K562 (cell line): ENCODE measurements at regions not wholly inside any gene's neighbourhood (a gene's known extent, or its start where the extent isn't known, plus 50 kb on each side); places are given as distances from the start of the nearest gene placed in this dataset.

Experiments used
- ATAC-seq: fragments of 200-7000 bp; cut with Tn5 transposase; 3 replicates; pipeline ENCODE4 v1.9.1; 2020; ENCODE audit warnings: moderate library complexity
- BruUV-seq: library from RNA; stranded (reverse); fragments of 400-500 nt; replicated peaks from 2 replicates; lab custom pipeline; 2021; lab: Mats Ljungman, UMichigan
- CTCF ChIA-PET: fragments of 300-600 bp; formaldehyde crosslinking; extraction: SDS; loops from one replicate; lab custom pipeline; 2021; ENCODE audit warnings: low intra/inter-chr PET ratio; lab: Yijun Ruan, JAX
- POLR2A ChIA-PET: fragments of 300-600, 350-650 bp; sonication (Branson Sonifier 250); formaldehyde crosslinking; extraction: SDS; loops from one replicate; lab custom pipeline; 2021; ENCODE audit warnings: antibody characterized with exemption, inconsistent platforms; lab: Yijun Ruan, JAX
- DNase-seq, 4 experiments: peaks; one replicate each; pipeline versions ENCODE4 v3.0.0 to v3.0.0-alpha.2; 2011 to 2018; ENCODE audit warnings: low spot score in 3 of 4, mixed read lengths in 3 of 4; ENCODE audit errors: extremely low read depth in 1 of 4
- FAIRE-seq: peaks from 2 replicates; lab custom pipeline; 2011; peaks lifted over from hg19 to GRCh38; lab: Jason Lieb, UNC
- H2AFZ ChIP-seq: 2 replicates; pipeline ENCODE4 v1.6.0; 2011; ENCODE audit warnings: low read depth, low read length, control low read depth, inconsistent platforms
- H3K27ac ChIP-seq: fragments of 200-600 bp; 3 replicates; pipeline ENCODE4 v1.8.0; 2011; ENCODE audit warnings: low read depth, mild to moderate bottlenecking, control low read depth, inconsistent platforms, low read length, moderate library complexity, mixed read lengths; ENCODE audit errors: extremely low read depth
- H3K27me3 ChIP-seq, 2 experiments: fragments of 300-600 bp in 1 of 2; 2 replicates in 1 of 2; 3 replicates in 1 of 2; pipeline versions ENCODE4 v1.6.0 to v1.8.0; 2011; ENCODE audit warnings: inconsistent platforms in 2 of 2, low read length in 2 of 2, mild to moderate bottlenecking in 1 of 2, mixed read lengths in 1 of 2, moderate library complexity in 1 of 2; ENCODE audit not compliant: control insufficient read depth in 2 of 2, insufficient read depth in 2 of 2
- H3K36me3 ChIP-seq: fragments of 300-600 bp; 3 replicates; pipeline ENCODE4 v1.8.0; 2011; ENCODE audit warnings: mild to moderate bottlenecking, low read length, inconsistent platforms; ENCODE audit not compliant: control insufficient read depth, insufficient read depth
- H3K4me1 ChIP-seq, 2 experiments: fragments of 200-600 bp in 1 of 2; replicated peaks in 1 of 2; 2 replicates in 1 of 2; 3 replicates in 1 of 2; pipeline versions ENCODE4 v1.5.1 to v1.8.0; 2011; ENCODE audit warnings: inconsistent platforms in 2 of 2, low read length in 2 of 2, mild to moderate bottlenecking in 1 of 2, mixed read lengths in 1 of 2, moderate library complexity in 1 of 2; ENCODE audit not compliant: control insufficient read depth in 2 of 2, insufficient read depth in 2 of 2
- H3K4me2 ChIP-seq: 2 replicates; pipeline ENCODE4 v1.6.1; 2011; ENCODE audit warnings: low read length, control low read depth, inconsistent platforms, mixed read lengths; ENCODE audit not compliant: insufficient read depth
- H3K4me3 ChIP-seq: fragments of 200-600 bp; sonication (generic), shearing (Covaris generic); 2 replicates; pipeline ENCODE4 v1.5.1; 2016; ENCODE audit warnings: control low read depth, inconsistent platforms
- H3K79me2 ChIP-seq: fragments of 200-600 bp; 3 replicates; pipeline ENCODE4 v1.8.0; 2011; ENCODE audit warnings: low read length, inconsistent platforms; ENCODE audit not compliant: control insufficient read depth, insufficient read depth
- H3K9ac ChIP-seq, 2 experiments: 2 replicates each; pipeline versions ENCODE4 v1.6.0 to v1.6.1; 2011; ENCODE audit warnings: low read depth in 2 of 2, low read length in 2 of 2, control low read depth in 1 of 2, inconsistent platforms in 1 of 2, mild to moderate bottlenecking in 1 of 2, mixed read lengths in 1 of 2; ENCODE audit not compliant: insufficient read depth in 1 of 2
- H3K9me1 ChIP-seq: one replicate; pipeline ENCODE4 v1.6.0; 2011; ENCODE audit warnings: inconsistent platforms, mild to moderate bottlenecking, low read length, moderate library complexity; ENCODE audit not compliant: control insufficient read depth, insufficient read depth
- H3K9me3 ChIP-seq: replicated peaks from 2 replicates; pipeline ENCODE4 v1.5.1; 2011; ENCODE audit warnings: low read depth, low read length, inconsistent platforms; ENCODE audit not compliant: control insufficient read depth, insufficient read depth
- H4K20me1 ChIP-seq: replicated peaks from 2 replicates; pipeline ENCODE4 v1.6.1; 2011; ENCODE audit warnings: low read length, inconsistent platforms, mixed read lengths; ENCODE audit not compliant: control insufficient read depth, insufficient read depth
- BMI1 ChIP-seq: fragments of 150-350 bp; IDR thresholded peaks from 2 replicates; pipeline ENCODE4 v1.6.1; 2014; ENCODE audit warnings: low read length
- DMBX1 ChIP-seq: fragments of 250-450 bp; sonication (Bioruptor Pico); IDR thresholded peaks from 2 replicates; pipeline ENCODE4 v1.8.0; 2022; ENCODE audit warnings: inconsistent platforms, mild to moderate bottlenecking, moderate library complexity, borderline replicate concordance
- ETV5 ChIP-seq: sonication (generic); formaldehyde crosslinking; IDR thresholded peaks from 2 replicates; pipeline ENCODE4 v1.4.0; 2020; ENCODE audit warnings: low read depth, mild to moderate bottlenecking, missing genetic modification reagents
- HDAC1 ChIP-seq, 2 experiments: fragments of 450-650 bp; IDR thresholded peaks; 2 replicates each; pipeline ENCODE4 v1.6.1; 2016 to 2017; ENCODE audit warnings: inconsistent platforms in 1 of 2, mild to moderate bottlenecking in 1 of 2, moderate library complexity in 1 of 2
- HNRNPH1 ChIP-seq: fragments of 200-400 bp; formaldehyde crosslinking; optimal IDR thresholded peaks from 2 replicates; pipeline ENCODE3; 2017; ENCODE audit warnings: low read depth, mild to moderate bottlenecking, low read length, moderate library complexity
- KAT7 ChIP-seq: sonication (generic); formaldehyde crosslinking; IDR thresholded peaks from 2 replicates; pipeline ENCODE4 v1.8.0; 2022; ENCODE audit warnings: missing genetic modification reagents, mild to moderate bottlenecking, borderline replicate concordance
- LARP7 ChIP-seq: fragments of 450-650 bp; IDR thresholded peaks from 2 replicates; pipeline ENCODE4 v1.6.1; 2016
- MBD2 ChIP-seq: sonication (generic); IDR thresholded peaks from 2 replicates; pipeline ENCODE4 v1.6.1; 2016; ENCODE audit warnings: low read depth, borderline replicate concordance
- NCOR1 ChIP-seq: fragments of 450-650 bp; IDR thresholded peaks from 2 replicates; pipeline ENCODE4 v1.6.1; 2016; ENCODE audit warnings: mild to moderate bottlenecking, moderate library complexity
- POLR3G ChIP-seq: IDR thresholded peaks from 2 replicates; pipeline ENCODE4 v1.6.1; 2011; ENCODE audit not compliant: insufficient read length, insufficient replicate concordance; ENCODE audit errors: extremely low read depth
- SETDB1 ChIP-seq: IDR thresholded peaks from one replicate; pipeline ENCODE4 v1.6.1; 2012; ENCODE audit warnings: low read length, control low read depth, inconsistent platforms
- ZNF146 ChIP-seq: IDR thresholded peaks from one replicate; pipeline ENCODE4 v1.6.1; 2018; ENCODE audit warnings: missing compliant biosample characterization; ENCODE audit not compliant: unreplicated experiment
- ZNF184 ChIP-seq: sonication (generic); formaldehyde crosslinking; IDR thresholded peaks from 2 replicates; pipeline ENCODE4 v1.5.0; 2020; ENCODE audit warnings: missing genetic modification reagents
- WGBS: fragments of 100-300 bp; shearing (Covaris generic); methylation state at CpG from one replicate; pipeline ENCODE4 v1.1.6; 2016; ENCODE audit warnings: low coverage, mixed read lengths; ENCODE audit not compliant: insufficient coverage; ENCODE audit errors: missing lambda C conversion rate; 5-methylcytosine and 5-hydroxymethylcytosine counted together
- in situ Hi-C: fragments of 300-500 bp; cut with MboI; formaldehyde crosslinking; loops from 4 replicates; pipeline ENCODE4 v1.15.0; 2018; ENCODE audit warnings: inconsistent platforms, mixed read lengths
- intact Hi-C: fragments of 100-400 bp; cut with micrococcal nuclease; formaldehyde crosslinking; loops from 2 replicates; pipeline ENCODE4 v1.14.2; 2022
- TF ChIP-seq, protein P1 (sequence below): sonication (generic); formaldehyde crosslinking; IDR thresholded peaks from 2 replicates; pipeline ENCODE4 v1.8.1; 2023; ENCODE audit warnings: mild to moderate bottlenecking, missing genetic modification reagents
- TF ChIP-seq, protein P2 (sequence below), 2 experiments: fragments of 200-800 bp in 1 of 2; sonication (Bioruptor generic) in 1 of 2; sonication (generic) in 1 of 2; formaldehyde crosslinking in 1 of 2; IDR thresholded peaks in 1 of 2; conservative IDR thresholded peaks in 1 of 2; 2 replicates each; pipeline versions ENCODE4 v1.5.0 to v1.6.1; 2016 to 2020; ENCODE audit warnings: missing compliant biosample characterization in 1 of 2, missing genetic modification characterization in 1 of 2, missing genetic modification reagents in 1 of 2
- TF ChIP-seq, protein P3 (sequence below): sonication (generic); formaldehyde crosslinking; IDR thresholded peaks from 2 replicates; pipeline ENCODE4 v1.9.0; 2022; ENCODE audit warnings: mild to moderate bottlenecking, missing genetic modification reagents
- TF ChIP-seq, protein P4 (sequence below): fragments of 450-650 bp; IDR thresholded peaks from 2 replicates; pipeline ENCODE4 v1.6.1; 2018; ENCODE audit not compliant: partially characterized antibody

DNA sequence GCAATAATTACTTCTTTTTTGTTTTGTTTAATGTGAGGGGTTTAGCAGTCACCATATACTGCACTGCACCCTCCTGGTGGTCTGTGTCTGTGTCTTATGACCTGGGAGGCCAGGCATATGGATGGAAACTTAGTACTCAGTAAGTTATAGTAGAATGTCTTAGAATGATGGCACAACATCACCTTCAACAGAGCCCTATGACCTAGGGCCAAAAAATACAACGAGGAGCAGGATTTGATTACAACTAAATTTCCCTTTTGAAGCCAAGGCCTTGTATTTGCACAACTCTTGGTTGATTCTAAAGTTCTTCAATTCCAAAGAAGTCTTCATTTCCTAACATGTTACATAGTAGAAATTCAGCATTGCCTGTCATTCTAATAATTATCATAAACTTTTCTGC lies 422.1 kb upstream of the PIK3R1 start (continued):
- TF ChIP-seq SETDB1 (no peak), HNRNPH1 (no peak)
- TF ChIP-seq, protein P1, sequence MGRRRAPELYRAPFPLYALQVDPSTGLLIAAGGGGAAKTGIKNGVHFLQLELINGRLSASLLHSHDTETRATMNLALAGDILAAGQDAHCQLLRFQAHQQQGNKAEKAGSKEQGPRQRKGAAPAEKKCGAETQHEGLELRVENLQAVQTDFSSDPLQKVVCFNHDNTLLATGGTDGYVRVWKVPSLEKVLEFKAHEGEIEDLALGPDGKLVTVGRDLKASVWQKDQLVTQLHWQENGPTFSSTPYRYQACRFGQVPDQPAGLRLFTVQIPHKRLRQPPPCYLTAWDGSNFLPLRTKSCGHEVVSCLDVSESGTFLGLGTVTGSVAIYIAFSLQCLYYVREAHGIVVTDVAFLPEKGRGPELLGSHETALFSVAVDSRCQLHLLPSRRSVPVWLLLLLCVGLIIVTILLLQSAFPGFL (CRISPR knock-in tag) = no peak
- TF ChIP-seq, protein P2, sequence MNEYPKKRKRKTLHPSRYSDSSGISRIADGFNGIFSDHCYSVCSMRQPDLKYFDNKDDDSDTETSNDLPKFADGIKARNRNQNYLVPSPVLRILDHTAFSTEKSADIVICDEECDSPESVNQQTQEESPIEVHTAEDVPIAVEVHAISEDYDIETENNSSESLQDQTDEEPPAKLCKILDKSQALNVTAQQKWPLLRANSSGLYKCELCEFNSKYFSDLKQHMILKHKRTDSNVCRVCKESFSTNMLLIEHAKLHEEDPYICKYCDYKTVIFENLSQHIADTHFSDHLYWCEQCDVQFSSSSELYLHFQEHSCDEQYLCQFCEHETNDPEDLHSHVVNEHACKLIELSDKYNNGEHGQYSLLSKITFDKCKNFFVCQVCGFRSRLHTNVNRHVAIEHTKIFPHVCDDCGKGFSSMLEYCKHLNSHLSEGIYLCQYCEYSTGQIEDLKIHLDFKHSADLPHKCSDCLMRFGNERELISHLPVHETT (CRISPR knock-in tag; conservative IDR thresholded peaks at IDR 0.05 in 1 of 2, IDR thresholded peaks at IDR 0.05 in 1 of 2) = no peak

DNA sequence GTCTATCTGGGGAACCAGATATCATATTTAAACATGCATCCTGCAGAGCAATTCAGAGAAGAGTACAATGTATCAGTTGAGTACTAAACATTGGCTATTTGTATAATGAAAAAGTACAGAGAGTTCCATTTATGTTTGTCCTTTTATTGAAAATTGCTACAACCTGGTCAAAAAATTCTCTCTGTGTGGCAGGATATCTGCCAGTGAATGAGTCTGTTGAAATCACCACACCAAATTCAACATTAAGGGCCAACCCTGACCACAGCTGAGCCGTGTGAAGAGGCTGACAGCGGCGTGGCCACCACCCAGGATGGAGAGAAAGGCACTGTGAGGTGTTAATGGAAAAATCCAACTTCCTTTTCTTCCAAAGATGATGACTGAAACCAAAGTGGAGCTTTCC lies 422.7 kb upstream of the PIK3R1 start:
- H3K36me3 ChIP-seq = no peaks in the 10 kb centered on the region
- WGBS = 11% methylated on average over 3 of the region's 3 CpGs
- ChIA-PET CTCF (no interaction called here), POLR2A (no interaction called here)
- H3K27me3 ChIP-seq = no peaks in the 10 kb centered on the region
- H3K9ac ChIP-seq = no peak overlapping the region
- no peak overlapping the region for H2AFZ ChIP-seq
- intact Hi-C loops = no loop called here
- in situ Hi-C loops = no loop called here
- no peak overlapping the region for H3K4me3 ChIP-seq
- H4K20me1 ChIP-seq = no peaks in the 10 kb centered on the region
- ATAC-seq (no peak), FAIRE-seq (no peak), DNase-seq (no peak)
- BruUV-seq = no TSS peak
- no peaks in the 10 kb centered on the region for H3K9me1 ChIP-seq
- H3K4me2 ChIP-seq = no peak overlapping the region
- no peak overlapping the region for H3K27ac ChIP-seq
- no peaks in the 10 kb centered on the region for H3K79me2 ChIP-seq
- H3K9me3 ChIP-seq = no peaks in the 10 kb centered on the region
- no peaks in the 10 kb centered on the region for H3K4me1 ChIP-seq
- no peak for TF ChIP-seq HDAC1 (IDR thresholded peaks at IDR 0.05)
- no peak for TF ChIP-seq ZNF184 (CRISPR knock-in tag)
- TF ChIP-seq, protein P3, sequence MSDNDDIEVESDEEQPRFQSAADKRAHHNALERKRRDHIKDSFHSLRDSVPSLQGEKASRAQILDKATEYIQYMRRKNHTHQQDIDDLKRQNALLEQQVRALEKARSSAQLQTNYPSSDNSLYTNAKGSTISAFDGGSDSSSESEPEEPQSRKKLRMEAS (CRISPR knock-in tag) = no peak
- TF ChIP-seq NCOR1 = no peak
- no peak for TF ChIP-seq DMBX1 (CRISPR knock-in tag)
- TF ChIP-seq ETV5 (CRISPR knock-in tag) = no peak
- no peak for TF ChIP-seq POLR3G
- TF ChIP-seq ZNF146 (CRISPR knock-in tag) = no peak
- TF ChIP-seq KAT7 (CRISPR knock-in tag) = no peak
- no peak for TF ChIP-seq BMI1
- no peak for TF ChIP-seq LARP7
- TF ChIP-seq MBD2 = no peak
- TF ChIP-seq, protein P4, sequence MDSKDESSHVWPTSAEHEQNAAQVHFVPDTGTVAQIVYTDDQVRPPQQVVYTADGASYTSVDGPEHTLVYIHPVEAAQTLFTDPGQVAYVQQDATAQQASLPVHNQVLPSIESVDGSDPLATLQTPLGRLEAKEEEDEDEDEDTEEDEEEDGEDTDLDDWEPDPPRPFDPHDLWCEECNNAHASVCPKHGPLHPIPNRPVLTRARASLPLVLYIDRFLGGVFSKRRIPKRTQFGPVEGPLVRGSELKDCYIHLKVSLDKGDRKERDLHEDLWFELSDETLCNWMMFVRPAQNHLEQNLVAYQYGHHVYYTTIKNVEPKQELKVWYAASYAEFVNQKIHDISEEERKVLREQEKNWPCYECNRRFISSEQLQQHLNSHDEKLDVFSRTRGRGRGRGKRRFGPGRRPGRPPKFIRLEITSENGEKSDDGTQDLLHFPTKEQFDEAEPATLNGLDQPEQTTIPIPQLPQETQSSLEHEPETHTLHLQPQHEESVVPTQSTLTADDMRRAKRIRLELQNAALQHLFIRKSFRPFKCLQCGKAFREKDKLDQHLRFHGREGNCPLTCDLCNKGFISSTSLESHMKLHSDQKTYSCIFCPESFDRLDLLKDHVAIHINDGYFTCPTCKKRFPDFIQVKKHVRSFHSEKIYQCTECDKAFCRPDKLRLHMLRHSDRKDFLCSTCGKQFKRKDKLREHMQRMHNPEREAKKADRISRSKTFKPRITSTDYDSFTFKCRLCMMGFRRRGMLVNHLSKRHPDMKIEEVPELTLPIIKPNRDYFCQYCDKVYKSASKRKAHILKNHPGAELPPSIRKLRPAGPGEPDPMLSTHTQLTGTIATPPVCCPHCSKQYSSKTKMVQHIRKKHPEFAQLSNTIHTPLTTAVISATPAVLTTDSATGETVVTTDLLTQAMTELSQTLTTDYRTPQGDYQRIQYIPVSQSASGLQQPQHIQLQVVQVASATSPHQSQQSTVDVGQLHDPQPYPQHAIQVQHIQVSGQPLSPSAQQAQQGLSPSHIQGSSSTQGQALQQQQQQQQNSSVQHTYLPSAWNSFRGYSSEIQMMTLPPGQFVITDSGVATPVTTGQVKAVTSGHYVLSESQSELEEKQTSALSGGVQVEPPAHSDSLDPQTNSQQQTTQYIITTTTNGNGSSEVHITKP = no peak
